NB4 (cell line): ENCODE measurements at regions not wholly inside any gene's neighbourhood (a gene's known extent, or its start where the extent isn't known, plus 50 kb on each side); places are given as distances from the start of the nearest gene placed in this dataset.
"Not testable (repeated sequence)": the region's sequence is repeated elsewhere in the genome, so short reads cannot be mapped to it uniquely, and the experiment has no call there.

Experiments used
- POLR2A ChIP-seq: IDR thresholded peaks from 2 replicates; pipeline ENCODE4 v1.6.1; 2011; ENCODE audit warnings: mild to moderate bottlenecking; ENCODE audit not compliant: insufficient read length; ENCODE audit errors: extremely low read depth
- TF ChIP-seq, protein P1 (sequence below): IDR thresholded peaks from one replicate; pipeline ENCODE4 v1.5.1; 2012; ENCODE audit warnings: low read depth, low read length

DNA sequence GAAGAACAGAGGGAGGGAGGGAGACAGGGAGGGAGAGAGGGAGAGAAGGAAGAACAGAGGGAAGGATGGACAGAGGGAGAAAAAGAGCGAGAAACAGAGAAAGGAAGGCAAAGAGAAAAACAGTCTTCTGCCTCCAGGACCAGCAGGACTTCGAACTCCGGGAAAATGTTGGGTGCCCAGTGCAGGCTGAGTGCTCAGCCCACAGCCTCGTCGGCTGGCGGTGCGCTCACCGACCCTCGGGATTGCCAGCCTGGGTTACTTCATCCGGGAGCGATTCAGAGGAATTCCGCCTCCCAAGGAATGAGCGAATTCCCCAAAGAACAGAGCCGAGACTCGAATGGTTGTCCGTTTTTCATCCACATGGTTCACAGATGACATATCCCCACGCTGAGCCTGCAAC lies 1931.7 kb upstream of the DEFB115 start:
- TF ChIP-seq, protein P1, sequence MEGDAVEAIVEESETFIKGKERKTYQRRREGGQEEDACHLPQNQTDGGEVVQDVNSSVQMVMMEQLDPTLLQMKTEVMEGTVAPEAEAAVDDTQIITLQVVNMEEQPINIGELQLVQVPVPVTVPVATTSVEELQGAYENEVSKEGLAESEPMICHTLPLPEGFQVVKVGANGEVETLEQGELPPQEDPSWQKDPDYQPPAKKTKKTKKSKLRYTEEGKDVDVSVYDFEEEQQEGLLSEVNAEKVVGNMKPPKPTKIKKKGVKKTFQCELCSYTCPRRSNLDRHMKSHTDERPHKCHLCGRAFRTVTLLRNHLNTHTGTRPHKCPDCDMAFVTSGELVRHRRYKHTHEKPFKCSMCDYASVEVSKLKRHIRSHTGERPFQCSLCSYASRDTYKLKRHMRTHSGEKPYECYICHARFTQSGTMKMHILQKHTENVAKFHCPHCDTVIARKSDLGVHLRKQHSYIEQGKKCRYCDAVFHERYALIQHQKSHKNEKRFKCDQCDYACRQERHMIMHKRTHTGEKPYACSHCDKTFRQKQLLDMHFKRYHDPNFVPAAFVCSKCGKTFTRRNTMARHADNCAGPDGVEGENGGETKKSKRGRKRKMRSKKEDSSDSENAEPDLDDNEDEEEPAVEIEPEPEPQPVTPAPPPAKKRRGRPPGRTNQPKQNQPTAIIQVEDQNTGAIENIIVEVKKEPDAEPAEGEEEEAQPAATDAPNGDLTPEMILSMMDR = not testable (repeated sequence)
- not testable (repeated sequence) for TF ChIP-seq POLR2A
